ENCODE measurements at regions not wholly inside any gene's neighbourhood (a gene's known extent, or its start where the extent isn't known, plus 50 kb on each side); places are given as distances from the start of the nearest gene placed in this dataset.
A peak's percentile ranks its signal among the peaks of the same experiment; 100 is the strongest.

GRCh38 chr18:8969639-8970390 is 132.7 kb upstream of the NDUFV2 start:
- no peak for DNase-seq (ENCODE audit: low read depth)

DNA sequence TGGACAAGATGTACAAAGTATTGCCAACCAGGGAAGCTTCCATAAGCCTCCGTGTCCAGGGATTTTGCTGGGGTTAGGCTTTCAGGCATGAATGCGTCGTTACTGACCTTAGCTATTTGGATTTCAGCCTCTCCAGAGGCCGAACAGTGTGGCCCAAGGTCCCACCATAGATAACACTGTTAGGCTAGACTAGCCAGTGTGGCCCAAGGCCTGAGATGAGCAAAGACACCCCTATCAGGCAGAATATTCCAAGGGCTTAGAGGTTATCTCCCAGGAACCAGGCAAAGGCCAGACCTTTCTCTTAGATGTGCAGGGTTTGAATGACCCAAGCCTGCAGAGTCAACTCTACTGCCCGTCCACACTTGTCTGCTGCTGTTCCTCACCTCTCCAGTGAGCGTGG is 131.7 kb upstream of the NDUFV2 start:
- DNase-seq (ENCODE audit: low read depth): no peak

DNA sequence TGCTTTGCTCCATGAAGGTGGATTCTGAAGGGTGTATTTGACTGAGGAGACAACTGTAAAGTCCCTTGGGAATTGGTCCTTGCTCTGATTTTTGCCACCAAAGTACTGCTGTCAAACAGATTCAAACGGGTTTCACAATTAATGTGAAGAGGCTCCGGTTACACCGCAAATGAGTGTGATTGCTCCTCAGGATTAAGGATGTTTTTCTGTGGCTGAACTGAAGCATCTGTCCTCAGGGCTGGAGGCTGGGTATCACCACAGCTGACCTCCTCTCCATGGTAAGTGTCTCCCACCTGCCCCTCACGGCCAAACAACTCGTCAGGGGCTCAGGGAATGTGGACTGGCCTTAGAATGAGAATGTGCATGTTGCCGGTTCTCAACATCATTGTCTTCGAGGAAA is 130.4 kb upstream of the NDUFV2 start:
- DNase-seq (ENCODE audit: low read depth): no peak

DNA sequence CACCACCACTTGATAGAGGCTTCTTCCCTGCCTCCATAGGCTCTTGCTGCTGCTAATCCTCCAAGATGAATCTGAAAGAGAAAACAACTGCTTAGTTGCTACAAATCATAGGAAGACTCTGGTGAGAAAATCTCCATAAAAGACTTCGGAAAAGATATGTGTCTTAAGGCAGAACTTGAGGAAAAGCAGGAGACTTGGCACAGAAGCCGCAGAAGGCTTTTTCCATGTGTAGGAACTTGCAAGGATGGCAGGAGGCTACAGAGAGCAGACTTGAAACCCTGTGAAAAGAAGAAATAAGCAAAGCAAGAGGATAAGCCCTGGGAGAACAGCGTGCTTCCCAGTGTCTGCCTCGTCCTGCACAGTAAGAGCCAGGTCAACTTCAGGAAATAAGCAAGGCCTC is 128.2 kb upstream of the NDUFV2 start:
- DNase-seq (ENCODE audit: low read depth): no peak

DNA sequence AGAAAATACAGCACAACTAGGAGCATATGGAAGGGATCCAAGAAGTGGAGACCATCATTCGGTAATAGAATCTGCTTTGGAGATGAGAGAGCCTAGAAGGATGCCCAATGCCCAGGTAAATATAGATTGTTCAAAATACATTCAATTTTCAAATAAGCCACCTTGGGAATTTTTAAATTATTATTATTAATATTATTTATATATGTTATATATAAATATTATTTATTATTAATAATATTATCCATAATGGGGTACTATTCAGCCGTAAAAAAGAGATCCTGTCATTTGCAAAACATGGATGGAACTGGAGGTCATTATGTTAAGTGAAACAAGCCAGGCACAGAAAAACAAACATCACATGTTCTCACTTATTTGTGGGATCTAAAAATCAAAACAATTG is 127.8 kb upstream of the NDUFV2 start:
- no peak for DNase-seq (ENCODE audit: low read depth)

DNA sequence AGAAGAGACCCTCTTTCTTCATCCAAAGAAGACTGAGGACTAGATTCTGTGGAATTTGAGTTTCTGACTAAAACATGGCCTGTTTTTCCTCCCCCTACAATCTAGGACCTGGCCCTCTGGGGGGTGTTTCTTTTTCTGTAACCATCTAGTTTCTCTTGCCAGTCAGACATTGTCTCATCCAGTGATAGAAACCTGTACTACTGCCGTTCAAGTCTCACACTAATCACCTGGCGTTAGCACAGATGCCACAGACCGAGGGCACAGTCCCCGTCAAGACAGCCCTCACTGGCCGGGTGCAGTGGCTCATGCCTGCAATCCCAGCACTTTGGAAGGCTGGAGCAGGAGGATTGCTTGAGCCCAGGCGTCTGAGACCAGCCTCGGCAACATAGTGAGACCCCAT is 126.9 kb upstream of the NDUFV2 start:
- no peak for DNase-seq (ENCODE audit: low read depth)

DNA sequence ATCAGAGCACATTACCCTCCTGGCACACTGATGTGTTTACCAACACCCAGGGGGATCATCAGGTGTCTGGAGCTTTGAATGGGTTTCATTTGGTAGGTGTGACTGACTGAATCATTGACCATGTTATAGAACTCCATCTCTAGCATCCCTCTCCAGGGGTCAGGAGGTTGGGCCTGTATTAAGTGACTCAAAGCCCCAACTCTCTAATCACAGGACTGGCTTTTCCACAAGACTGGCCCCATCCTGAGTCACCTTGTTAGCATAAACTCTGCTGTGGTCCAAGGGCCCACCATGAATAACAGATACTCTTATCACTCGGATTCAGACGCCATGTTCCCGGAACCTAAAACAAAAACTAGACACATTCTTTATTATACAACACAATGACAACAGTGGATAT is 125.9 kb upstream of the NDUFV2 start:
- no peak for DNase-seq (ENCODE audit: low read depth)

- no peak for DNase-seq (ENCODE audit: low read depth)
Measured at GRCh38 chr18:8977166-8977565, 125.3 kb upstream of the NDUFV2 start.

GRCh38 chr18:8977701-8978100 is 124.8 kb upstream of the NDUFV2 start:
- DNase-seq (ENCODE audit: low read depth): no peak

- DNase-seq (ENCODE audit: low read depth): no peak
Measured at GRCh38 chr18:8978394-8978793, 124.1 kb upstream of the NDUFV2 start.

GRCh38 chr18:8979258-8979988 is 123.1 kb upstream of the NDUFV2 start:
- DNase-seq (ENCODE audit: low read depth): no peak

- no peak for DNase-seq (ENCODE audit: low read depth)
Measured at GRCh38 chr18:8980496-8980895, 122.0 kb upstream of the NDUFV2 start.

DNA sequence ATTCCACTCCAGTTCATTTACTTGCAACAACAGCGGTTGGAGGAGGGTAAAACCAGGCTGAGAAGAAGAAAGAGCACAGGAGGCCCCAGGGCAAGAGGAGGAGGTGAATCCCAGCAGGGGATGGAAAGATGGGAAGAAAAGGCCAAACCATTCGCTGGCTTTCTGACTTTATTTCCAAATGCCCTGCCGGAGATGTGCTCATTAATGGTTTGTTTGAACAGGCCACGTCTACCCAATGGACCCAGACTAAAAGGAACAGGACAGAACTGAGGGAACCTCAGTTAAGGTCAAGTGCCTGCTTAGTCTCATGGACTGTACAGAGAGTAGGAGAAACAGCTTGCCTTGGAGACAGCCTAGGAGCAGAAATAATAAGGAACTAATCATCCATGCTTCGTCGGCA is 121.6 kb upstream of the NDUFV2 start:
- DNase-seq (ENCODE audit: low read depth): no peak

DNA sequence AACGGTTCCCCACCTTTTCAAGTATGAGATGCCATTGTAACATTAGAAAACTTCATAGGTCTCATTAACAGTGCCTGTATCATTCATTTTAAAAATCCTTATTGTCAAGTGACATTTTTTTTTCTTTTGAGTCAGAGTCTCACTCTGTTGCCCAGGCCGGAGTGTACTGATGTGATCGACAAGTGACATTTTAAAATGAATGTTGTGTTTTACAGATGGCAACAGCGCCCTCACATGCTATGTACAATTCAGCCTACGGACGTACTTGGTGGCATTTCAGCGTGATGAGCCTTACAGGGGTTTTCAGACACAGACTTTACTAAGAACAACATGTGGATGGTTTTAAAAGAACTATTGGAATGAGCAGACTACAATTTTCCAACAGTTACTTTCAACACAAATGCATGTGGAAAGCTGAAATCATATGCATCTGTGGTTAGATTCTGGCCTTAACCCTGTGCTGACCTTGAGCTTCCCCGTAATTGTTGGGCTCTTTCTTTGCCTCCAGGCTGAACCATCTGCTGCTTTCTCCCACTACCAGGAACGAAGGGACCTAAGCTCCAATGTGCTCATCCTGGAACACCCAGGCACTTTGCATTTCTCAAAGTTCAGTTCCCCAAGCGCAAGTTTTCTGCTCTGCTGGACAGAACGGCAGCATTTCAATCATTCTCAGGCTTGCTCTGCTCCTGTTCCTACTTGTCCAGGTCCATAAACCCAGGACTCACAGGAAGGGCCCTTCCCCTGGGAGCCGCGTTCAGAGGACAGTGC is 119.9 kb upstream of the NDUFV2 start:
- DNase-seq (ENCODE audit: low read depth): no peak

DNA sequence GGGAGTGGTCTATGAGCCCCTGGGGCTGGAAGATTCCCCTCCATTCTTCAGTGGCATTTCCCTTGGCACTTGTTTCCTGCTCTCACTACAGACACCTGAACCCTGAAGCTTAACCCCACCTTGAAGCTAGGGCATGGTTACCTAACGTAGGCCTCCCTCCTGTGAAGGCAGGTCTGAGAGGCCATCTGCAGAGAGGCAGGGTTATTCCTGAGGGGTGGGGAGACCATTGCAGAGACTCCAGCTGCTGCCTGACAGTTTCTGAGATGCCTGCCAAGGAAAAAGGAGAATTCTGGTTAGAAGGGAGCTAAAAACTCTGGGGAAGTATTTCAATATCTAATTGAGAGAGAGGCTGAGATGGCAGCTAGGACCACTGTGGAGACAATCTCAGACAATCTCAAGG is 119.3 kb upstream of the NDUFV2 start:
- no peak for DNase-seq (ENCODE audit: low read depth)

- DNase-seq (ENCODE audit: low read depth): no peak
Measured at GRCh38 chr18:8984131-8984721, 118.3 kb upstream of the NDUFV2 start.

DNA sequence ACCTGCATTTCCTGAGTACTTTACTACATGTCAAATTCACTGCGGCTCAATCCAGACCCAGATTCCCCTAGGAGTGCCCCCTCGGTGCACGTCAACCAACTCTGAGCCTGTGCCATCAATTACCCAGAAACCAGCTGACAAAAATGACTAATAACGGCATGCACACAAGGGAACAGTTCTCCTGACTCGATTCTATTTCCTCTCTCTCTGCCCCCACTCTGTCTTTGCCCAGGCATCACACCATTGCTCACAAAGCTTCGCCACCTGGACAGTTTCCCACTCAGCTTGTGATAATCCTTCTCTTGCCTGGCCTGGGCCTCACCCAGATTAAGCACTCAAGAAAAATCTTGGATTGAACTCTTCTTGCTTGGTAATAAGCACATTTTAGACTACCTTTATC is 115.3 kb upstream of the NDUFV2 start:
- DNase-seq (ENCODE audit: low read depth): no peak

GRCh38 chr18:8988260-8988871 is 114.1 kb upstream of the NDUFV2 start:
- DNase-seq (ENCODE audit: low read depth): peak; percentile 18

- no peak for DNase-seq (ENCODE audit: low read depth)
Measured at GRCh38 chr18:8989017-8989416, 113.5 kb upstream of the NDUFV2 start.

DNA sequence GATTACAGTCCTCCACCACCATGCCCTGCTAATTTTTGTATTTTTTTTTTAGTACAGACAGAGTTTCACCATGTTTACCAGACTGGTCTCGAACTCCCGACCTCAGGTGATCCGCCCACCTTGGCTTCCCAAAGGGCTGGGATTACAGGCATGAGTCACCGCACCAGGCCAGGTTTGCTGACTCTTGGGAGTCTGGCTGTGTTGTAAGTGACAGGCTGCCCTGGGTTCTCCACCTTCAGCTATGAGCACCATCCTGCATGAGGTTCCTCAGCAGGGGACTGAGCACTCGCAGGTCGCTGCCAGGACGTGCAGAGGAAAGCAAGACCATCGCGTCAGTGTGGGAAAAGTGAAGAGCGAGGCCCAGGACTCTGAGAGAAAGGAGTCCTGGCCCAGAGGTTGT is 112.6 kb upstream of the NDUFV2 start:
- no peak for DNase-seq (ENCODE audit: low read depth)

DNA sequence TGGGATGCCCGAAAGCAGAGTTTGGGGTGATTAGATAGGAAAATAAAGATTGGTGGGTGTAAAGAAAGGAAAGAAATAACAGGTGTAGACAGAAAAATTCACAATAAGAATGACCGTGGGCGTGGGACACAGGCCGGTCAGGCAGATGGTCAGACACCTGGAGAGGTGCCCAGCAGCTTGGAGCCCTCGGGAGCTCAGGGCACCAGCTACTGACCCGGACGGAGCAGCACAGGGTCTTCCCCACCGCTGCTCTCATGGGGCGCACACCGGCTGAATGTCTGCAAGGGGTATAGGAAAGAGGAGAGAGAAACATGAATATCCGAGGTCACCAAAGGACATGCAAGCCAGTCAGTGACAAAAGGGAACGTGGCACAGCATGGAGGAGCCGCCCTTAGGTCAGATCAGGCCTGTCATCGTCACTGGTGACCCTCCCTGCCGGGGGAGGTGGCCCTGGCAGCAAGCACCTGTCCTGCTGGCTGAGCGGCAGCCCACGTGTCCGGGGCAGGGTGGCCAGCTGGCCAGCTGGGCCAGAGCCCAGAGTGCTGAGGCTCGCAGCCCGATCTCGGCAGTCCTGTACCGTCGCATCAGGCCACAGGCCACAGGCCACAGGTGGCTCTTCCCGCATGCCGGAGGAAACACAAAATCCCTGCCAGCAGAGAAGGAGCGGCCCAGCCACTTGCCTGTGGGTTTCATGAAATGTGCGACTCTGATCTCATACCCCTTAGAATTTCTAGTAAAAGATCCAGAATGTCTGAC is 112.0 kb upstream of the NDUFV2 start:
- no peak for DNase-seq (ENCODE audit: low read depth)
